Mammary epithelial cell (primary cell): ENCODE measurements at regions not wholly inside any gene's neighbourhood (a gene's known extent, or its start where the extent isn't known, plus 50 kb on each side); places are given as distances from the start of the nearest gene placed in this dataset.

Source experiments
- CTCF ChIP-seq, 2 donors: IDR thresholded peaks in 1 of 2; conservative IDR thresholded peaks in 1 of 2; 2 replicates each; pipeline ENCODE4 v1.5.1; 2011 to 2012; ENCODE audit warnings: inconsistent platforms in 2 of 2, low read length in 2 of 2, mild to moderate bottlenecking in 2 of 2, control low read depth in 1 of 2, low read depth in 1 of 2; ENCODE audit not compliant: insufficient read depth in 1 of 2; ENCODE audit errors: extremely low read depth in 1 of 2
- EZH2 ChIP-seq: IDR thresholded peaks from 2 replicates; pipeline ENCODE4 v1.6.1; 2012; ENCODE audit warnings: low read length, inconsistent platforms, borderline replicate concordance

- no peak for TF ChIP-seq CTCF (conservative IDR thresholded peaks at IDR 0.05 in 1 of 2, IDR thresholded peaks at IDR 0.05 in 1 of 2; ENCODE audit: extremely low read depth in 1 of 2, insufficient read depth in 1 of 2, low read depth in 1 of 2, low read length in 2 of 2)
- no peak for TF ChIP-seq EZH2
Observed at GRCh38 chr2:8319219-8319618, 362.6 kb upstream of the ID2 start.
